ENCODE measurements at regions not wholly inside any gene's neighbourhood (a gene's known extent, or its start where the extent isn't known, plus 50 kb on each side); places are given as distances from the start of the nearest gene placed in this dataset.
"Not testable (repeated sequence)": the region's sequence is repeated elsewhere in the genome, so short reads cannot be mapped to it uniquely, and the experiment has no call there.

DNA sequence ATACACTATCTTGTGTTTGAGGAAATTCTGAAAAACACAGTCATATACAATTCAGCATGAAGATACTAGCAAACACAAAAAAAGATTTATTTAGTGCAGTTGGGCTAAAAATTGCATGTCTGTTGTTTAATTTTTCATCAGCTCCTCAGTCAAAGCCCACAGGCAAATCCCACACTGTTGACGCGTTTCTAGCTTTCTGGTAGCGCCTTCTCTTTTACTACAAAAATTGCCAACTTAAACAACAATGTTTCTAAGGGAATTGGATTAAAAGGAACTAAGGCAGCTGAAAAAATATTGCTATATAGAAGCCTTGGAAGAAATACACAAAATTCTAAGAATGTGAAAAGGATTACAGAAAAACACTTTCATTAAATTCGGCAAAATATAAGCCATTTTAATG lies 196.7 kb upstream of the P2RY1 start:
- intact Hi-C loops (cut with DNase I): no loop called here
- Histone ChIP-seq H3K27ac (ENCODE audit: low read depth in 1 of 2, low read length in 2 of 2) (no peak overlapping the region), H3K27me3 (ENCODE audit: control insufficient read depth in 1 of 2, insufficient read depth in 2 of 2, low read length in 1 of 2) (no peaks in the 10 kb centered on the region), H3K36me3 (ENCODE audit: control insufficient read depth in 1 of 2, insufficient read depth in 2 of 2, low read length in 1 of 2) (no peaks in the 10 kb centered on the region), H3K4me1 (ENCODE audit: control insufficient read depth in 1 of 2, insufficient read depth in 2 of 2, low read length in 2 of 2) (no peaks in the 10 kb centered on the region), H3K9me3 (ENCODE audit: control insufficient read depth, low read length) (no peaks in the 10 kb centered on the region), H3K4me3 (ENCODE audit: low read length in 2 of 2) (no peak overlapping the region)
- DNase-seq: no peak
- WGBS, 2 donors: 13 to 24% methylated on average over 4 of the region's 4 CpGs
- no peak for ATAC-seq (ENCODE audit: low FRiP score)

DNA sequence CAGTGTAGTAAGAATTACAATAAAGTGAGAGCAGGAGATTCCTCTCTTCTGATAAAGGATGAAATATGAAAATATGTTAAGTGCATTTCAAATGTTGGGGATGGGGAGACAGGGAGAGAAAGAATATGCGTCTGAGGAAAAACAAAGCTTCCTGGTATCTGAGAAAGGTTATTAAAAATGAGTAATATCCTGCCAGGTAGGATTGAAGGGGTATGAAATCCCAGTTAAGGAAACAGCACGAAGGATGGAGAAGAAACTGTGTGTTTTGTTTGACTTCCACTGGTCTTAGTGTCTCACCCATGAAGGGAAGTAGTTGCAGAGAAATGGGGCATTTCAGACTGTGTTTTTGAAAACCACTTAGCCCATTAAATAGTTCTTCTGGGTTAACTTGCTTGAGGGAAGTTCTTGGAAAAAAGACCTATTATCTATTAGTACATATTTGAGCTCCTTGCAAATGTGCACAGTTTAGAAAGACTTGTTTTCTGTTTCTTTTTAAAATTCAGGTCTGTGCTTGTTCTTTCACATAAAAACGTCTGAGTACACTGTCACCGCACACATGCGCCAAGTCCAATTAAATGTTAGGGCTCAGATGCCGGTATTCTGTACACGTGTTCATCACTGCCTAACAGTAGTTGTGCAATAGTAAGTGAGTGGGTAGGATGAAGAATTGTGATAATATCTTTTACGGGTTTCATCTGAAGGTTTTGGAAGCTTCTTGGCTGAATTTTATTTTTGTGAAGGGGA lies 196.1 kb upstream of the P2RY1 start:
- DNase-seq (no peak), ATAC-seq (ENCODE audit: low FRiP score) (peak; percentile 65)
- H3K36me3 ChIP-seq (ENCODE audit: control insufficient read depth in 1 of 2, insufficient read depth in 2 of 2, low read length in 1 of 2): no peaks in the 10 kb centered on the region
- intact Hi-C loops (cut with DNase I): no loop called here
- H3K9me3 ChIP-seq (ENCODE audit: control insufficient read depth, low read length): no peaks in the 10 kb centered on the region
- H3K27ac ChIP-seq (ENCODE audit: low read depth in 1 of 2, low read length in 2 of 2): no peak overlapping the region
- no peaks in the 10 kb centered on the region for H3K27me3 ChIP-seq (ENCODE audit: control insufficient read depth in 1 of 2, insufficient read depth in 2 of 2, low read length in 1 of 2)
- no peaks in the 10 kb centered on the region for H3K4me1 ChIP-seq (ENCODE audit: control insufficient read depth in 1 of 2, insufficient read depth in 2 of 2, low read length in 2 of 2)
- no peak overlapping the region for H3K4me3 ChIP-seq (ENCODE audit: low read length in 2 of 2)
- 47 to 57% methylated on average over 8 of the region's 8 CpGs for WGBS, 2 donors

DNA sequence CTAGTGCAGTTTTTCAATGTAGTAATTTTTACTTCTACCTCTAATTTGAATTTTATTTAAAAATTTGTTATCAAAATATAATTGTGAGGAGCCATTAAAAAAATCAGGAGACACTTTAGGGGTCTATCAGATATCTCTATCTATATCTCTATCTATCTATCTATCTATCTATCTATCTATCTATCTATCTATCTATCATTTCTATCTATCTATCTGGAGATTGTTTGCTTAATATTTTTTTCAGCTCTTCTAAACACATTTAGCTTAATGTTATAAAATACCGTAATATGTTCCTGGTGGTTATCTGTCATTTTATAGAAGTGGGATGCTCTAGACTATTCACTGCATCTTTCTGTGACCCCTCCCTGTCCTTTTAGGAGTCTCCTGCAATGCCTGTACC lies 193.7 kb upstream of the P2RY1 start:
- no peaks in the 10 kb centered on the region for H3K4me1 ChIP-seq (ENCODE audit: control insufficient read depth in 1 of 2, insufficient read depth in 2 of 2, low read length in 2 of 2)
- 98% methylated on average over 1 of the region's 1 CpG for WGBS, 2 donors

DNA sequence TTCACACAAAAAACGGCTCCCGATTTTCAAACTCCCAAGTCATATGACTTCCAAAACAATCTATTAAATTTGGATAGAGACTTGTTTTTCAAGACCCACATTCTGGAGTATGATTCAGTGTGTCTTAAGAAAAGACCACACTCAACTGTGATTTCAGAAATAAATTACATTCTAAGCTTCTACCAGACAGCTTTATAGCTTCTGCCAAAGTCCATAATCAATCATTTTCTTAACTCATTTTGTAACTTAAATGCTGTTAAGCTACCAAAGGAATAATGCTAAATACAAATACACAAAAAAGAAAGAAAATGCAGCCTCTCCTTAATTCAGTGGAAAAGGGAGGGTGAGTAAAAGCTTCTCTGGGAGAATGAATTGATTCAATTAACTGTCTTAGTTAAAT lies 192.3 kb upstream of the P2RY1 start:
- no peaks in the 10 kb centered on the region for H3K36me3 ChIP-seq (ENCODE audit: control insufficient read depth in 1 of 2, insufficient read depth in 2 of 2, low read length in 1 of 2)
- DNase-seq (no peak), ATAC-seq (ENCODE audit: low FRiP score) (no peak)
- no peak overlapping the region for H3K27ac ChIP-seq (ENCODE audit: low read depth in 1 of 2, low read length in 2 of 2)
- intact Hi-C loops (cut with DNase I): no loop called here
- H3K27me3 ChIP-seq (ENCODE audit: control insufficient read depth in 1 of 2, insufficient read depth in 2 of 2, low read length in 1 of 2): no peaks in the 10 kb centered on the region
- 60 to 67% methylated on average over 2 of the region's 2 CpGs for WGBS, 2 donors
- peaks cover 3% of the 10 kb centered on the region for H3K9me3 ChIP-seq (ENCODE audit: control insufficient read depth, low read length)
- H3K4me1 ChIP-seq (ENCODE audit: control insufficient read depth in 1 of 2, insufficient read depth in 2 of 2, low read length in 2 of 2): no peaks in the 10 kb centered on the region
- no peak overlapping the region for H3K4me3 ChIP-seq (ENCODE audit: low read length in 2 of 2)

More for the DNA sequence above, 193.7 kb upstream of the P2RY1 start:
- no peak overlapping the region for H3K27ac ChIP-seq (ENCODE audit: low read depth in 1 of 2, low read length in 2 of 2)
- peaks cover 3% of the 10 kb centered on the region for H3K9me3 ChIP-seq (ENCODE audit: control insufficient read depth, low read length)
- H3K4me3 ChIP-seq (ENCODE audit: low read length in 2 of 2): no peak overlapping the region
- DNase-seq: no peak
- no peak for ATAC-seq (ENCODE audit: low FRiP score)
- intact Hi-C loops (cut with DNase I): no loop called here
- no peaks in the 10 kb centered on the region for H3K36me3 ChIP-seq (ENCODE audit: control insufficient read depth in 1 of 2, insufficient read depth in 2 of 2, low read length in 1 of 2)
- no peaks in the 10 kb centered on the region for H3K27me3 ChIP-seq (ENCODE audit: control insufficient read depth in 1 of 2, insufficient read depth in 2 of 2, low read length in 1 of 2)

DNA sequence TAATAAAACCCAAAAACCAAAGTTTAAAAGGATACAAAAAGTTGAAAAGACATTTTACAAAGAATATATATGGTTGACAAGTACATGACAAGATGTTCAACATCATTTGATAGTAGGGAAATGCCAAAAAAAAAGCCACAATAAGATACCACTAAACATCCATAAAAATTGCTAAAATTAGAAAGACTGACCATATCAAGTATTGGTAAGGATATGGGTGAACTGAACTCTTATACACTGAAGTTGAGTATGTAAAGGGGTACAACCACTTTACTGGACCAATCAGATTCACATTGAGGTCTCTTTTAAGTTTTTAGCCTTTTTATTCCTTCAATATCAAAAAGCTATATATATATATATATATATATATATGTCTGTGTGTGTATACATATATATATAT lies 190.5 kb upstream of the P2RY1 start:
- no peak for ATAC-seq (ENCODE audit: low FRiP score)

DNA sequence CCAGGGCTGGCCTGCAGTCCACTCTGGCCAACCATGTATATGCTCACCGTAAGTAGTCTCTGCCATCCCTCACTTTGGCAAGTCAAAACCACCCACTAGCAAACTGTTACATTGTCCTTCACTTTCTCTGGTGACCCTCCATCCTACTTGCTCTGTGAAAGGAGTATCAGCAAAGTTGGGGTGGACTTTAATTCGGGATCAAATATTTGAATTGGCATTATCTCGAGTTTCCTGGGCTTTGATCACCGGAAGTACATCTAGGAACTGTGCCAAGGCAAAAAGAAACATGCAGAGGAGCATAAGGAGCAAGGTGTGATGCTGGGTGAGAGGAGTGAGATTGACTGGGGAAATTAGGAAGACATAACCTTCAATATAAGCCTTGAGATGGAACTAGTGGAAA lies 188.9 kb upstream of the P2RY1 start:
- WGBS, 2 donors: 49 to 53% methylated on average over 4 of the region's 4 CpGs
- no peak for ATAC-seq (ENCODE audit: low FRiP score)
- Histone ChIP-seq H3K9me3 (ENCODE audit: control insufficient read depth, low read length) (peaks cover 3% of the 10 kb centered on the region), H3K4me3 (ENCODE audit: low read length in 2 of 2) (no peak overlapping the region), H3K27ac (ENCODE audit: low read depth in 1 of 2, low read length in 2 of 2) (no peak overlapping the region), H3K36me3 (ENCODE audit: control insufficient read depth in 1 of 2, insufficient read depth in 2 of 2, low read length in 1 of 2) (no peaks in the 10 kb centered on the region), H3K27me3 (ENCODE audit: control insufficient read depth in 1 of 2, insufficient read depth in 2 of 2, low read length in 1 of 2) (no peaks in the 10 kb centered on the region), H3K4me1 (ENCODE audit: control insufficient read depth in 1 of 2, insufficient read depth in 2 of 2, low read length in 2 of 2) (no peaks in the 10 kb centered on the region)
- DNase-seq: no peak
- intact Hi-C loops (cut with DNase I): no loop called here

More for the DNA sequence above, 190.5 kb upstream of the P2RY1 start:
- no peak for DNase-seq
- Histone ChIP-seq H3K27ac (ENCODE audit: low read depth in 1 of 2, low read length in 2 of 2) (no peak overlapping the region), H3K4me3 (ENCODE audit: low read length in 2 of 2) (no peak overlapping the region), H3K4me1 (ENCODE audit: control insufficient read depth in 1 of 2, insufficient read depth in 2 of 2, low read length in 2 of 2) (no peaks in the 10 kb centered on the region), H3K36me3 (ENCODE audit: control insufficient read depth in 1 of 2, insufficient read depth in 2 of 2, low read length in 1 of 2) (no peaks in the 10 kb centered on the region), H3K9me3 (ENCODE audit: control insufficient read depth, low read length) (peaks cover 3% of the 10 kb centered on the region), H3K27me3 (ENCODE audit: control insufficient read depth in 1 of 2, insufficient read depth in 2 of 2, low read length in 1 of 2) (no peaks in the 10 kb centered on the region)
- intact Hi-C loops (cut with DNase I): no loop called here

DNA sequence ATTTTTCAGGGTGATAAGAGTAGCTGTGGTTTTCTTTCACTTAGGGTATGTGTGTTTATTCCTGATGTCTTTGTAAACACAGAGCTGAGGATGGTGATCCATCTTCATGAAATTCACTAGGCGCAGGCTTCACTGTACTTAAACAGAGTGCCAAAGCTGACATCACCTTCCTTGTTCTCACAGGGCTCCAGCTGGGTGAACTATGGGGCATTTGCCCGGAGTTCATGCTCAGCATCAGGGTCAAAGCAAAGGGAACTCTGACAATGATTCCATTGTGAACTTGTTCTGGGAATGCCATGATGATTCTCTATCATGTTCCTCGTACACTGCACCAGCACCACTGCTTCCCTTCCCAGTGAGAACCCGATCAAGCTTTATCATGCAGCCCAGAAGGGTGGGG lies 184.8 kb upstream of the P2RY1 start:
- H3K4me1 ChIP-seq (ENCODE audit: control insufficient read depth in 1 of 2, insufficient read depth in 2 of 2, low read length in 2 of 2): no peaks in the 10 kb centered on the region
- no peak overlapping the region for H3K27ac ChIP-seq (ENCODE audit: low read depth in 1 of 2, low read length in 2 of 2)
- no peak for ATAC-seq (ENCODE audit: low FRiP score)
- no peaks in the 10 kb centered on the region for H3K27me3 ChIP-seq (ENCODE audit: control insufficient read depth in 1 of 2, insufficient read depth in 2 of 2, low read length in 1 of 2)
- 48 to 54% methylated on average over 4 of the region's 4 CpGs for WGBS, 2 donors
- no peak for DNase-seq
- no peak overlapping the region for H3K4me3 ChIP-seq (ENCODE audit: low read length in 2 of 2)
- intact Hi-C loops (cut with DNase I): no loop called here
- H3K36me3 ChIP-seq (ENCODE audit: control insufficient read depth in 1 of 2, insufficient read depth in 2 of 2, low read length in 1 of 2): no peaks in the 10 kb centered on the region
- peaks cover 1% of the 10 kb centered on the region for H3K9me3 ChIP-seq (ENCODE audit: control insufficient read depth, low read length)

DNA sequence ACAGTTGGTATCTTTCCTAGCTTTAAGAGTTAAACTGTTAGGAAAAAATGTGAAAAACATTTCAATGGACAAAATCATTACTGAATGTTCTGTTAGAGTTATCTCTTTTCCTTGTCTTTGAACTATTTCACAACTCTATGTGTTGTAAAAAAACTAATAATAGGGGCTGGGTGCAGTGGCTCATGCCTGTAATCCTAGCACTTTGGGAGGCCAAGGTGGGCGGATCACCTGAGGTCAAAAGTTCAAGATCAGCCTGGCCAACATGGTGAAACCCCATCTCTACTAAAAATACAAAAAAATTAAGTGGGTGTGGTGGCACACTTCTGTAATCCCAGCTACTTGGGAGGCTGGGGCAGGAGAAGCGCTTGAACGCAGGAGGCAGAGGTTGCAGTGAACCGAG lies 184.0 kb upstream of the P2RY1 start:
- intact Hi-C loops (cut with DNase I); H3K4me1 ChIP-seq (ENCODE audit: control insufficient read depth in 1 of 2, insufficient read depth in 2 of 2, low read length in 2 of 2); ATAC-seq (ENCODE audit: low FRiP score); H3K36me3 ChIP-seq (ENCODE audit: control insufficient read depth in 1 of 2, insufficient read depth in 2 of 2, low read length in 1 of 2); DNase-seq; H3K9me3 ChIP-seq (ENCODE audit: control insufficient read depth, low read length); H3K4me3 ChIP-seq (ENCODE audit: low read length in 2 of 2); H3K27ac ChIP-seq (ENCODE audit: low read depth in 1 of 2, low read length in 2 of 2); H3K27me3 ChIP-seq (ENCODE audit: control insufficient read depth in 1 of 2, insufficient read depth in 2 of 2, low read length in 1 of 2): not testable (repeated sequence)
- WGBS, 2 donors: 96 to 98% methylated on average over 4 of the region's 4 CpGs

DNA sequence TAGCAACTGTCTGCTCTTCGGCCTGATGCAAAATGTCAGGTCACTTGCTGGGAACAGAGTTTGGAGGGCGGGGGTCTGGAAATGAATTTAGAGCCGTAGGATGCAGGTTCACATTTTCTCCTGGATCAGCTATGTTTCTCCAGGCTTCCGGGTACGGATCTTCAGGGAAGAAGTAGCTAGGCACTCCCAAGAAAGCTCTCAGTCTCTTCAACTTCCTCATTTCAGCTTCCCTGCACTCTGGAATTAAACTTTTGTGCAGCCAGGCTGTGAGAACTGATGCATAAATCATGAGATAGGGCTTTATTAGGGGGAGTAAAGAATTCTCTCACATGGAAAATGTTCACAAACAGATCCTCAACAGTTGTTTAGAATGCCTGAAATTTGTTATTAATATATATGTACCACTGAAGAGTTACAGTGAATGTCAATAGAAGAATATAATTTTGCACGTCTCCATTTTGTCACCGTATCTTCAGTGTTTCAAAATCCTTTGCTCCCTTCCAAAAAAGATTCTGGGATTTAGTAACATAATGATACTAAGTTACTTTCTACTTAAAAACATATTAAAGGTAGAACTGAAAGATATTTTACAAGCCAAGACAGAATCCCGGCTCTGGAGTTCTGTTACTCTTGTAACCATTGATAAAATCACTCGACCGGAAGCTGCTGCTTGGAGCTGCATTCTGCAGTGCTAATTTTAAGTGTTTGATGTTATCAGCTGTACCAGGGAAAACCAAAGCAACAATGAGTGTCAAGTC lies 178.5 kb upstream of the P2RY1 start:
- DNase-seq: no peak
- H3K9me3 ChIP-seq (ENCODE audit: control insufficient read depth, low read length): no peaks in the 10 kb centered on the region
- no peak overlapping the region for H3K27ac ChIP-seq (ENCODE audit: low read depth in 1 of 2, low read length in 2 of 2)
- intact Hi-C loops (cut with DNase I): no loop called here
- 47 to 48% methylated on average over 10 of the region's 10 CpGs for WGBS, 2 donors
- no peaks in the 10 kb centered on the region for H3K36me3 ChIP-seq (ENCODE audit: control insufficient read depth in 1 of 2, insufficient read depth in 2 of 2, low read length in 1 of 2)
- H3K4me3 ChIP-seq (ENCODE audit: low read length in 2 of 2): no peak overlapping the region
- H3K27me3 ChIP-seq (ENCODE audit: control insufficient read depth in 1 of 2, insufficient read depth in 2 of 2, low read length in 1 of 2): no peaks in the 10 kb centered on the region
- no peaks in the 10 kb centered on the region for H3K4me1 ChIP-seq (ENCODE audit: control insufficient read depth in 1 of 2, insufficient read depth in 2 of 2, low read length in 2 of 2)
- no peak for ATAC-seq (ENCODE audit: low FRiP score)

All from aorta (tissue), 5 donors.